H1 (cell line): ENCODE measurements at regions not wholly inside any gene's neighbourhood (a gene's known extent, or its start where the extent isn't known, plus 50 kb on each side); places are given as distances from the start of the nearest gene placed in this dataset.

Experiments
- CTCF ChIA-PET: fragments of 300-600 bp; sonication (Branson Sonifier 250); formaldehyde crosslinking; loops from one replicate; lab custom pipeline; 2021; ENCODE audit not compliant: partially characterized antibody; lab: Charles Lee
- POLR2A ChIA-PET: fragments of 300-600 bp; sonication (Branson Sonifier 250); formaldehyde crosslinking; loops from one replicate; lab custom pipeline; 2021; ENCODE audit warnings: inconsistent platforms; ENCODE audit not compliant: partially characterized antibody; lab: Charles Lee
- DNase-seq, 2 experiments: peaks; one replicate each; pipeline versions ENCODE4 v3.0.0 to v3.0.0-alpha.2; 2010 to 2022; ENCODE audit warnings: low spot score in 2 of 2, low read depth in 1 of 2, mixed read lengths in 1 of 2
- FAIRE-seq: peaks from 2 replicates; lab custom pipeline; 2011; peaks lifted over from hg19 to GRCh38; lab: Jason Lieb, UNC
- H2AFZ ChIP-seq: 2 replicates; pipeline ENCODE4 v1.8.1; 2012; ENCODE audit warnings: low read length, inconsistent platforms
- H2AK5ac ChIP-seq: 2 replicates; pipeline ENCODE4 v1.6.1; 2013; ENCODE audit warnings: low read depth, low read length
- H2BK120ac ChIP-seq: replicated peaks from 2 replicates; pipeline ENCODE3; 2013; ENCODE audit warnings: low read depth, low read length, inconsistent platforms
- H2BK12ac ChIP-seq: 2 replicates; pipeline ENCODE4 v1.6.1; 2013; ENCODE audit warnings: low read depth, low read length
- H2BK15ac ChIP-seq: 2 replicates; pipeline ENCODE4 v1.6.1; 2013; ENCODE audit warnings: low read length
- H2BK20ac ChIP-seq: 2 replicates; pipeline ENCODE4 v1.6.1; 2013; ENCODE audit warnings: low read length
- H2BK5ac ChIP-seq: 2 replicates; pipeline ENCODE4 v1.6.1; 2013; ENCODE audit warnings: low read depth, low read length
- H3K14ac ChIP-seq: 2 replicates; pipeline ENCODE4 v1.6.1; 2013; ENCODE audit warnings: inconsistent platforms; ENCODE audit not compliant: insufficient read length
- H3K18ac ChIP-seq: 2 replicates; pipeline ENCODE4 v1.6.1; 2013; ENCODE audit warnings: low read length; ENCODE audit errors: extremely low read depth
- H3K23ac ChIP-seq: 2 replicates; pipeline ENCODE4 v1.6.1; 2013; ENCODE audit warnings: inconsistent platforms; ENCODE audit not compliant: insufficient read length
- H3K23me2 ChIP-seq: 2 replicates; pipeline ENCODE4 v1.6.1; 2013; ENCODE audit warnings: low read depth, low read length
- H3K27ac ChIP-seq: 2 replicates; pipeline ENCODE4 v1.6.1; 2011; ENCODE audit warnings: low read depth, low read length, inconsistent platforms
- H3K27me3 ChIP-seq, 4 experiments: replicated peaks in 1 of 4; 1 replicate in 1 of 4; 2 replicates in 3 of 4; pipeline versions ENCODE4 v1.6.1 to v1.8.1; 2011 to 2013; ENCODE audit warnings: low read length in 3 of 4, mild to moderate bottlenecking in 3 of 4, inconsistent platforms in 2 of 4, mixed read lengths in 2 of 4, moderate library complexity in 1 of 4; ENCODE audit not compliant: control insufficient read depth in 3 of 4, insufficient read depth in 3 of 4; ENCODE audit errors: extremely low read depth in 1 of 4
- H3K36me3 ChIP-seq, 4 experiments: 2 replicates each; pipeline versions ENCODE4 v1.6.1 to v1.8.1; 2011 to 2013; ENCODE audit warnings: mild to moderate bottlenecking in 4 of 4, low read length in 3 of 4, moderate library complexity in 2 of 4, control low read depth in 1 of 4, inconsistent platforms in 1 of 4; ENCODE audit not compliant: insufficient read depth in 4 of 4, control insufficient read depth in 2 of 4
- H3K4ac ChIP-seq: replicated peaks from 2 replicates; pipeline ENCODE3; 2013; ENCODE audit warnings: low read length, low read depth, mixed read lengths, inconsistent platforms; ENCODE audit not compliant: insufficient read length
- H3K4me1 ChIP-seq, 4 experiments: replicated peaks in 1 of 4; 1 replicate in 1 of 4; 2 replicates in 3 of 4; pipeline versions ENCODE4 v1.6.1 to v1.8.1; 2011 to 2013; ENCODE audit warnings: low read length in 3 of 4, inconsistent platforms in 2 of 4, mixed read lengths in 1 of 4; ENCODE audit not compliant: insufficient read depth in 4 of 4, control insufficient read depth in 3 of 4
- H3K4me2 ChIP-seq, 2 experiments: 2 replicates each; pipeline versions ENCODE4 v1.6.1 to v1.8.1; 2011 to 2013; ENCODE audit warnings: low read depth in 2 of 2, low read length in 2 of 2, control low read depth in 1 of 2, inconsistent platforms in 1 of 2, mild to moderate bottlenecking in 1 of 2; ENCODE audit not compliant: insufficient read depth in 1 of 2
- H3K4me3 ChIP-seq, 4 experiments: fragments of 200-600, 300-600 bp in 1 of 4; sonication (generic), shearing (Covaris generic), sonication (Bioruptor Twin) in 1 of 4; 2 replicates each; pipeline versions ENCODE4 v1.5.1 to v1.8.1; 2011 to 2016; ENCODE audit warnings: low read length in 4 of 4, low read depth in 3 of 4, control low read depth in 2 of 4, inconsistent platforms in 2 of 4, mild to moderate bottlenecking in 2 of 4, mixed read lengths in 1 of 4, moderate library complexity in 1 of 4; ENCODE audit not compliant: insufficient read depth in 2 of 4; ENCODE audit errors: extremely low read depth in 1 of 4
- H3K56ac ChIP-seq: replicated peaks from 2 replicates; pipeline ENCODE3; 2013; ENCODE audit warnings: low read depth, mild to moderate bottlenecking, mixed read lengths, low read length, inconsistent platforms; ENCODE audit not compliant: insufficient read length
- H3K79me1 ChIP-seq: 2 replicates; pipeline ENCODE4 v1.6.1; 2013; ENCODE audit warnings: low read depth, low read length, control low read depth
- H3K79me2 ChIP-seq, 2 experiments: 2 replicates each; pipeline versions ENCODE4 v1.6.1 to v1.8.1; 2012 to 2013; ENCODE audit warnings: low read length in 2 of 2, mild to moderate bottlenecking in 2 of 2, inconsistent platforms in 1 of 2; ENCODE audit not compliant: insufficient read depth in 2 of 2, control insufficient read depth in 1 of 2
- H3K9ac ChIP-seq, 4 experiments: replicated peaks in 1 of 4; 1 replicate in 1 of 4; 2 replicates in 3 of 4; pipeline versions ENCODE4 v1.6.1 to v1.8.1; 2011 to 2013; ENCODE audit warnings: low read depth in 3 of 4, low read length in 3 of 4, control low read depth in 2 of 4, mild to moderate bottlenecking in 2 of 4, moderate library complexity in 2 of 4, inconsistent platforms in 1 of 4; ENCODE audit errors: extremely low read depth in 1 of 4
- H3K9me3 ChIP-seq, 2 experiments: 2 replicates each; pipeline versions ENCODE4 v1.6.1 to v1.8.1; 2012 to 2013; ENCODE audit warnings: mild to moderate bottlenecking in 2 of 2, moderate library complexity in 2 of 2, control low read depth in 1 of 2, inconsistent platforms in 1 of 2, low read depth in 1 of 2, low read length in 1 of 2, mixed read lengths in 1 of 2; ENCODE audit not compliant: insufficient read depth in 2 of 2
- H4K20me1 ChIP-seq, 2 experiments: replicated peaks in 1 of 2; 2 replicates each; pipeline versions ENCODE3 to v1.8.1; 2011 to 2013; ENCODE audit warnings: inconsistent platforms in 2 of 2, low read length in 2 of 2, mild to moderate bottlenecking in 1 of 2; ENCODE audit not compliant: insufficient read depth in 2 of 2, control insufficient read depth in 1 of 2
- H4K5ac ChIP-seq: 2 replicates; pipeline ENCODE4 v1.6.1; 2013; ENCODE audit warnings: low read length, low read depth, mixed read lengths, inconsistent platforms; ENCODE audit not compliant: insufficient read length
- H4K8ac ChIP-seq: 2 replicates; pipeline ENCODE4 v1.8.0; 2013; ENCODE audit warnings: mild to moderate bottlenecking, moderate library complexity, low read length, inconsistent platforms; ENCODE audit not compliant: insufficient read depth; ENCODE audit errors: extremely low read depth
- H4K91ac ChIP-seq: replicated peaks from 2 replicates; pipeline ENCODE3; 2013; ENCODE audit warnings: low read length, mixed read lengths, inconsistent platforms; ENCODE audit not compliant: insufficient read length
- BCL11A ChIP-seq, 2 experiments: IDR thresholded peaks; one replicate each; pipeline ENCODE4 v1.6.1; 2011; ENCODE audit warnings: low read depth in 2 of 2, low read length in 2 of 2, mild to moderate bottlenecking in 2 of 2
- BRCA1 ChIP-seq: IDR thresholded peaks from 2 replicates; pipeline ENCODE4 v1.6.1; 2012; ENCODE audit warnings: low read depth, low read length, improper control_type of control experiment
- CBX5 ChIP-seq: fragments of 300-800, 300-1000 bp; sonication (generic); IDR thresholded peaks from 2 replicates; pipeline ENCODE4 v1.7.1; 2016; ENCODE audit warnings: antibody characterized with exemption, low read length, low read depth
- EZH2 ChIP-seq: fragments of 200-600 bp; sonication (generic); IDR thresholded peaks from 2 replicates; pipeline ENCODE4 v1.7.1; 2012; ENCODE audit warnings: low read depth, mild to moderate bottlenecking, moderate library complexity, low read length, inconsistent platforms; ENCODE audit not compliant: severe bottlenecking
- JUN ChIP-seq: IDR thresholded peaks from 2 replicates; pipeline ENCODE4 v1.6.1; 2011; ENCODE audit warnings: low read depth, mild to moderate bottlenecking, improper control_type of control experiment, low read length
- NRF1 ChIP-seq: IDR thresholded peaks from 2 replicates; pipeline ENCODE4 v1.6.1; 2011; ENCODE audit warnings: mild to moderate bottlenecking, low read depth, low read length, improper control_type of control experiment
- POU5F1 ChIP-seq: IDR thresholded peaks from 2 replicates; pipeline ENCODE4 v1.6.1; 2011; ENCODE audit warnings: low read depth, mild to moderate bottlenecking, low read length, moderate library complexity
- RBBP5 ChIP-seq: IDR thresholded peaks from 2 replicates; pipeline ENCODE4 v1.7.1; 2012; ENCODE audit warnings: low read depth, mild to moderate bottlenecking, inconsistent platforms, low read length, moderate library complexity, borderline replicate concordance
- RFX5 ChIP-seq: IDR thresholded peaks from 2 replicates; pipeline ENCODE4 v1.6.1; 2011; ENCODE audit warnings: low read depth, low read length, improper control_type of control experiment, borderline replicate concordance
- RNF2 ChIP-seq: fragments of 200-900, 300-1000 bp; sonication (generic); IDR thresholded peaks from 2 replicates; pipeline ENCODE4 v1.7.1; 2016; ENCODE audit warnings: borderline replicate concordance, low read depth, mild to moderate bottlenecking, antibody characterized with exemption, low read length; ENCODE audit not compliant: poor library complexity, severe bottlenecking; ENCODE audit errors: missing control alignments
- USF2 ChIP-seq: IDR thresholded peaks from 2 replicates; pipeline ENCODE4 v1.6.1; 2011; ENCODE audit warnings: low read length, improper control_type of control experiment
- WGBS, 2 experiments: shearing (Covaris generic) in 1 of 2; methylation state at CpG; one replicate each; pipeline versions ENCODE4 v1.1.6 to v1.1.7; 2013 to 2015; ENCODE audit warnings: low lambda C conversion rate in 2 of 2, mixed read lengths in 2 of 2, inconsistent platforms in 1 of 2, low coverage in 1 of 2, missing lambda C conversion rate in 1 of 2; ENCODE audit not compliant: insufficient replicate concordance in 2 of 2, insufficient coverage in 1 of 2, insufficient read length in 1 of 2; ENCODE audit errors: extremely low coverage in 1 of 2, missing lambda C conversion rate in 1 of 2; 5-methylcytosine and 5-hydroxymethylcytosine counted together

DNA sequence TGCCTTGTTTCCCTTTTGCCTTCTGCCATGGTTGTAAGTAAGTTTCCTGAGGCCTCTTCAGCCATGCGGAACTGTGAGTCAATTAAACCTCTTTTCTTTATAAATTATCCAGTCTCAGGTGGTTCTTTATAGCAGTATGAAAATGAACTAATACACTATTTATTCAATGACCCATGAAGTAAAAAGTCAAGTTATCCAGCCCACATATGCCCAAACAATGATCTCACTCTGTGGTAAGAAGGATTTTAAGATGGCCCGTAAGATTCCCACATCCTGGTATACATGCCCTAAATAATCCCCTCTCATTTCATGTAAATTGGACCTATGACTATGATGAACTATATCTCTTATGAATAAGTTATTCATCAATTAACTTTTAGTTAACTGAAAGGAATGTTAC, 1008.3 kb upstream of the B3GALT2 start:
- no peak overlapping the region for H3K14ac ChIP-seq
- no peaks in the 10 kb centered on the region for H3K79me1 ChIP-seq
- no peak overlapping the region for H3K4ac ChIP-seq
- WGBS, 2 experiments: 97% methylated on average over 2 of the region's 2 CpGs; no CpG with 5 or more reads in 1 of the 2 experiments
- POLR2A ChIA-PET: no interaction called here
- H3K9ac ChIP-seq: no peak overlapping the region
- CTCF ChIA-PET: no interaction called here
- no peak for DNase-seq
- H3K23me2 ChIP-seq: no peaks in the 10 kb centered on the region
- H2BK20ac ChIP-seq: no peak overlapping the region
- no peak for FAIRE-seq
- H4K91ac ChIP-seq: no peak overlapping the region
- H2BK12ac ChIP-seq: no peak overlapping the region
- H3K4me2 ChIP-seq: no peak overlapping the region
- H2BK15ac ChIP-seq: no peak overlapping the region
- H3K79me2 ChIP-seq: no peaks in the 10 kb centered on the region
- H3K4me3 ChIP-seq: no peak overlapping the region
- no peak overlapping the region for H2BK5ac ChIP-seq
- H2AFZ ChIP-seq: no peak overlapping the region
- H3K9me3 ChIP-seq: no peaks in the 10 kb centered on the region; a peak in 1 of 4 replicates
- no peak overlapping the region for H3K56ac ChIP-seq
- H3K4me1 ChIP-seq: no peaks in the 10 kb centered on the region
- no peak overlapping the region for H3K23ac ChIP-seq
- H3K18ac ChIP-seq: no peak overlapping the region
- no peaks in the 10 kb centered on the region for H4K20me1 ChIP-seq
- no peak overlapping the region for H4K8ac ChIP-seq
- H3K27me3 ChIP-seq: no peaks in the 10 kb centered on the region
- no peak overlapping the region for H2AK5ac ChIP-seq
- H3K27ac ChIP-seq: no peak overlapping the region
- no peak overlapping the region for H2BK120ac ChIP-seq
- no peaks in the 10 kb centered on the region; a peak in 1 of 8 replicates for H3K36me3 ChIP-seq
- no peak overlapping the region for H4K5ac ChIP-seq
- TF ChIP-seq EZH2 (no peak), USF2 (no peak), POU5F1 (no peak), RBBP5 (no peak), NRF1 (no peak), RFX5 (no peak), CBX5 (no peak), JUN (no peak), BCL11A (IDR thresholded peaks at IDR 0.05; ENCODE audit: low read depth in 2 of 2, low read length in 2 of 2) (no peak), BRCA1 (no peak), RNF2 (no peak)
